D721Med (cell line): ENCODE measurements at regions not wholly inside any gene's neighbourhood (a gene's known extent, or its start where the extent isn't known, plus 50 kb on each side); places are given as distances from the start of the nearest gene placed in this dataset.
"Not testable (repeated sequence)": the region's sequence is repeated elsewhere in the genome, so short reads cannot be mapped to it uniquely, and the experiment has no call there.

Experiments used
- DNase-seq: peaks from one replicate; pipeline ENCODE4 v3.0.0; 2011; ENCODE audit warnings: low spot score; ENCODE audit not compliant: insufficient read length
- FAIRE-seq: peaks from 2 replicates; lab custom pipeline; 2011; peaks lifted over from hg19 to GRCh38; lab: Jason Lieb, UNC
- CTCF ChIP-seq: IDR thresholded peaks from 2 replicates; pipeline ENCODE4 v1.5.1; 2012; ENCODE audit warnings: mild to moderate bottlenecking, control low read depth; ENCODE audit not compliant: insufficient read depth; ENCODE audit errors: missing control alignments

GRCh38 chr4:137361756-137362470 is 170.4 kb downstream of the PCDH18 start:
- no peak for FAIRE-seq
- no peak for TF ChIP-seq CTCF
- DNase-seq = no peak

- FAIRE-seq (no peak), DNase-seq (no peak)
- no peak for TF ChIP-seq CTCF
Observed at GRCh38 chr4:137360761-137361160, 171.5 kb downstream of the PCDH18 start.

GRCh38 chr4:137359691-137360315 is 172.5 kb downstream of the PCDH18 start:
- FAIRE-seq = no peak
- DNase-seq = no peak
- TF ChIP-seq CTCF = no peak

GRCh38 chr4:137354562-137354961 is 177.7 kb downstream of the PCDH18 start:
- not testable (repeated sequence) for DNase-seq, FAIRE-seq

- DNase-seq (no peak), FAIRE-seq (no peak)
- TF ChIP-seq CTCF = no peak
Observed at GRCh38 chr4:137347371-137347770, 184.9 kb downstream of the PCDH18 start.

- FAIRE-seq = no peak
- TF ChIP-seq CTCF = no peak
Observed at GRCh38 chr4:137345597-137345996, 186.7 kb downstream of the PCDH18 start.

GRCh38 chr4:137343221-137343620 is 189.1 kb downstream of the PCDH18 start:
- DNase-seq (no peak), FAIRE-seq (no peak)
- TF ChIP-seq CTCF = no peak

More at GRCh38 chr4:137345597-137345996, 186.7 kb downstream of the PCDH18 start:
- DNase-seq = no peak
